GM18517 (cell line): ENCODE measurements at regions not wholly inside any gene's neighbourhood (a gene's known extent, or its start where the extent isn't known, plus 50 kb on each side); places are given as distances from the start of the nearest gene placed in this dataset.

Source experiments
- ATAC-seq: cut with Tn5 transposase; IDR thresholded peaks from one replicate; pipeline ENCODE4 v1.9.1; 2021; ENCODE audit warnings: mild to moderate bottlenecking, moderate library complexity; ENCODE audit not compliant: unreplicated experiment

GRCh38 chrX:104310657-104311254 lies 56.0 kb upstream of the ESX1 start:
- no peak for ATAC-seq

- no peak for ATAC-seq
These were observed 55.4 kb upstream of the ESX1 start for GRCh38 chrX:104310090-104310489.

DNA sequence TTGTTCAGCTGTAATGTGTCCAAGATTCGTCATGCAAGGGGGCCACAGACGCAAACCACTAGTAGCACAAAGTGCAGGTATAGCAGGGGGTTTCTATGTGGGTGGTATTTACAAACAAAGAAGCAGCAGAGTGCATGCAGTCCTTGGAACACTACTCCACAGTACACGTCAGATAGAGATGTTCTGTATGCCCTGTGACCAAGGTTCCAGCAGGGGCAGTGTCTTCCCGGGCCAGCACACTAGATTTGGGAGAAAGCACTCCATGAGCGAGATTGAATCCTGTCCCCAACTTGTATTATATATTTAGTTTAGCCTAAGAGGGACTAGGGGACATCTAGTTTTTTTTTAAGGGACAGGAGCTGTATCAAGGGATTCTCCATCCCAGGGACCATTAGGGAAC lies 54.4 kb upstream of the ESX1 start:
- ATAC-seq: no peak

DNA sequence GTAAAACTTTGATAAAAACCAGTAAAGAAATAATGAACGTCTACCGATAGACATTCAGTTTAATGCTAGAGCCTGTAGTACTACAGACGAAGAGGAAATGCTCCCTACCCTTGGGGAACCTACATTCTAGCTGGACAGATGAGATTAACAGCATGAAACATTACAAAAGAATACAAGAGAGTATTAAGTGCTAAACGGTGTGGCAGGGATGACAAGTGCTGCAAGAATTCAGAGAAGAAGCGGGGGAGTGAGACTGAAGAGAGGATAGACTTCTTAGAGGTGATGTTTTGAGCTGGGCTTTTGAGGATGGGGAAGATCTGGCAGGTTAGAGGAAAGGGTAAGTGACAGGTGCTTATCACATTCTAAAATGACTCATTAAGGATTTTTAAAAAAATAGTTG lies 52.6 kb upstream of the ESX1 start:
- no peak for ATAC-seq

- ATAC-seq: no peak
These were observed 51.4 kb upstream of the ESX1 start for GRCh38 chrX:104306180-104306579.
